ENCODE measurements at regions not wholly inside any gene's neighbourhood (a gene's known extent, or its start where the extent isn't known, plus 50 kb on each side); places are given as distances from the start of the nearest gene placed in this dataset.

- no peak overlapping the region for H3K14ac ChIP-seq (ENCODE audit: insufficient read depth, low read length)
- H3K23ac ChIP-seq (ENCODE audit: insufficient read length, low read depth, low read length), result no peak overlapping the region
- no peak for DNase-seq
- H3K56ac ChIP-seq (ENCODE audit: insufficient read length, low read depth, low read length), result no peak overlapping the region
- H3K4me1 ChIP-seq (ENCODE audit: insufficient read depth, low read length), result no peaks in the 10 kb centered on the region
- no peak overlapping the region for H3T11ph ChIP-seq (ENCODE audit: low read length)
- no peak overlapping the region for H4K5ac ChIP-seq (ENCODE audit: insufficient read length, low read depth, low read length)
- no peak overlapping the region for H3K18ac ChIP-seq (ENCODE audit: insufficient read length, low read depth, low read length)
- H4K20me1 ChIP-seq (ENCODE audit: control insufficient read depth, insufficient read depth, insufficient read length), result no peaks in the 10 kb centered on the region
- H2AK5ac ChIP-seq (ENCODE audit: insufficient read length, low read length), result no peak overlapping the region
- no peak overlapping the region for H3K27ac ChIP-seq (ENCODE audit: insufficient read length, low read depth, low read length)
- H3K27me3 Mint-ChIP-seq (ENCODE audit: low read depth), result no peaks in the 10 kb centered on the region
- H3K79me2 ChIP-seq (ENCODE audit: insufficient read depth, low read length), result no peaks in the 10 kb centered on the region
- no peak for TF ChIP-seq CTCF (conservative IDR thresholded peaks at IDR 0.05)
- H2BK20ac ChIP-seq (ENCODE audit: low read depth, low read length, poor library complexity, severe bottlenecking), result no peak overlapping the region
- no peak overlapping the region for H4K8ac ChIP-seq (replicated peaks; ENCODE audit: insufficient read length, low read depth, low read length)
- H2BK12ac ChIP-seq (ENCODE audit: insufficient read length, low read depth, low read length), result no peak overlapping the region
- no peak overlapping the region for H2BK15ac ChIP-seq (ENCODE audit: low read depth, low read length)
- no peak overlapping the region for H3K9ac ChIP-seq (ENCODE audit: extremely low read depth, insufficient read length, low read length)
- no peaks in the 10 kb centered on the region for H3K4me1 Mint-ChIP-seq
- no peak overlapping the region for H3K4me3 Mint-ChIP-seq
- no peak overlapping the region for H2AFZ ChIP-seq (ENCODE audit: low read length)
- H3K79me1 ChIP-seq (ENCODE audit: insufficient read depth, low read depth, low read length, poor library complexity, severe bottlenecking), result no peaks in the 10 kb centered on the region
- no peak overlapping the region for H4K91ac ChIP-seq (ENCODE audit: insufficient read length, low read depth, low read length)
- H3K4me2 ChIP-seq (ENCODE audit: insufficient read depth, insufficient read length, low read length), result no peak overlapping the region
- no peak overlapping the region for H2BK5ac ChIP-seq (ENCODE audit: insufficient read length, low read length)
- H3K9me3 ChIP-seq (ENCODE audit: control insufficient read depth, low read depth, low read length), result peaks cover 7% of the 10 kb centered on the region
- no peaks in the 10 kb centered on the region for H3K23me2 ChIP-seq (ENCODE audit: insufficient read length, low read depth, low read length, poor library complexity, severe bottlenecking)
- peaks cover 0 to 5% (median 4%) of the 10 kb centered on the region in 3 experiments; a peak in 2 of 7 replicates for H3K36me3 Mint-ChIP-seq (ENCODE audit: insufficient read depth in 1 of 3, low read depth in 3 of 3)
- peaks cover 0 to 7% of the 10 kb centered on the region in 2 experiments; a peak in 4 of 5 replicates for H3K9me3 Mint-ChIP-seq
- no CpG with 5 or more reads among the region's 1 CpG for WGBS (ENCODE audit: extremely low coverage, insufficient read length, low lambda C conversion rate)
- no peaks in the 10 kb centered on the region for H3K27me3 ChIP-seq (ENCODE audit: insufficient read depth, low read length)
- H3K4ac ChIP-seq (ENCODE audit: low read depth, low read length), result no peak overlapping the region
- H2BK120ac ChIP-seq (ENCODE audit: low read depth, low read length, poor library complexity, severe bottlenecking), result no peak overlapping the region
- H3K27ac Mint-ChIP-seq, result no peak overlapping the region
Measured at GRCh38 chr5:104312481-104312880, 749.9 kb upstream of the NUDT12 start.
